HepG2 (cell line): ENCODE measurements at regions not wholly inside any gene's neighbourhood (a gene's known extent, or its start where the extent isn't known, plus 50 kb on each side); places are given as distances from the start of the nearest gene placed in this dataset.

ENCODE experiments used
- CTCF ChIP-seq: sonication (generic); formaldehyde crosslinking; IDR thresholded peaks from 2 replicates; pipeline ENCODE4 v1.5.0; 2020; ENCODE audit warnings: mild to moderate bottlenecking, missing genetic modification reagents, moderate library complexity
- ETV6 ChIP-seq: sonication (generic); formaldehyde crosslinking; conservative IDR thresholded peaks from 2 replicates; pipeline ENCODE4 v1.4.0; 2020; ENCODE audit warnings: missing genetic modification reagents
- MEIS1 ChIP-seq: sonication (generic); formaldehyde crosslinking; IDR thresholded peaks from 2 replicates; pipeline ENCODE4 v1.9.0; 2021; ENCODE audit warnings: mild to moderate bottlenecking, missing genetic modification reagents, moderate library complexity, borderline replicate concordance
- SMARCE1 ChIP-seq: fragments of 450-650 bp; IDR thresholded peaks from 2 replicates; pipeline ENCODE4 v1.6.1; 2017; ENCODE audit warnings: borderline replicate concordance
- SP1 ChIP-seq, 2 experiments: fragments of 450-650 bp in 1 of 2; sonication (generic) in 1 of 2; formaldehyde crosslinking in 1 of 2; IDR thresholded peaks; 2 replicates each; pipeline versions ENCODE4 v1.4.0 to v1.6.1; 2016 to 2020; ENCODE audit warnings: missing genetic modification reagents in 1 of 2
- ZFP91 ChIP-seq: sonication (generic); formaldehyde crosslinking; IDR thresholded peaks from 2 replicates; pipeline ENCODE4 v1.9.0; 2022; ENCODE audit warnings: missing genetic modification reagents, mild to moderate bottlenecking, borderline replicate concordance
- ZNF724P ChIP-seq: sonication (generic); formaldehyde crosslinking; IDR thresholded peaks from 2 replicates; pipeline ENCODE4 v1.8.0; 2022; ENCODE audit warnings: missing genetic modification reagents, borderline replicate concordance
- ZNF766 ChIP-seq: sonication (generic); formaldehyde crosslinking; IDR thresholded peaks from 2 replicates; pipeline ENCODE4 v1.5.0; 2020; ENCODE audit warnings: missing genetic modification reagents, borderline replicate concordance

GRCh38 chr3:64909011-64909410, 221.2 kb upstream of the ADAMTS9 start:
- TF ChIP-seq MEIS1 (CRISPR knock-in tag), result no peak
- no peak for TF ChIP-seq ZNF724P
- no peak for TF ChIP-seq SMARCE1
- no peak for TF ChIP-seq CTCF
- TF ChIP-seq ZFP91 (CRISPR knock-in tag), result no peak
- TF ChIP-seq ETV6, result no peak
- no peak for TF ChIP-seq SP1 (IDR thresholded peaks at IDR 0.05)
- TF ChIP-seq SP1 (CRISPR knock-in tag; IDR thresholded peaks at IDR 0.05), result no peak
- TF ChIP-seq ZNF766 (CRISPR knock-in tag), result no peak
